ENCODE measurements at regions not wholly inside any gene's neighbourhood (a gene's known extent, or its start where the extent isn't known, plus 50 kb on each side); places are given as distances from the start of the nearest gene placed in this dataset.

DNA sequence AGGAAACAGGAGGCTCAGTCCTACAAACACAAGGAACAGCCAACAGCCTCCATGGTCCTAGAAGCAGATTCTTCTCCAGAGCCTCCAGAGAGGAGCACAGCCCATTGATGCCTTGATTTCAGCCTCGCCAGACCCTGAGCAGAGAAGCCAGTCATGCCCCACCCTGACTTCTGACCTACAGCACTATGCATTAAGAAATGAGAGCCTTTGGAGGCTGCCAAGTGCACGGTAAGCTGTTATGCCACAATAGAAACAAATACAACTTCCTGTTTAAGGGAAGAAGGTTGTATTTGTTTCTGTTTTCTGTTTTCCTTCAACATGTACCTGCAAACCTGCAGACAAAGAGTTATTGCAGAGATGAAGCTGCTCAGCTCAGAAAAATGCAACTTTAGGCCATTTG lies 181.3 kb upstream of the AGAP1 start:
- POLR2A ChIA-PET: no interaction called here
- Mint-ChIP-seq H3K9me3 (ENCODE audit: unreplicated experiment) (no peaks in the 10 kb centered on the region), H3K36me3 (ENCODE audit: insufficient read depth, unreplicated experiment) (no peaks in the 10 kb centered on the region), H3K4me1 (ENCODE audit: low read depth, unreplicated experiment) (no peaks in the 10 kb centered on the region), H3K27me3 (ENCODE audit: insufficient read depth, unreplicated experiment) (no peaks in the 10 kb centered on the region), H3K4me3 (ENCODE audit: unreplicated experiment) (no peak overlapping the region), H3K27ac (ENCODE audit: unreplicated experiment) (no peak overlapping the region)
- Histone ChIP-seq H3K36me3 (ENCODE audit: control insufficient read depth, insufficient read depth, low read length) (no peaks in the 10 kb centered on the region), H3K27me3 (replicated peaks; ENCODE audit: control insufficient read depth, insufficient read depth, low read length) (no peaks in the 10 kb centered on the region), H3K9me3 (no peaks in the 10 kb centered on the region), H3K4me1 (no peaks in the 10 kb centered on the region), H3K4me3 (ENCODE audit: low read depth, low read length) (no peak overlapping the region)
- DNase-seq: no peak
- intact Hi-C loops (cut with micrococcal nuclease; ENCODE audit: unreplicated experiment): no loop called here
- CTCF ChIA-PET: no interaction called here
- no TSS peak for BruUV-seq (replicated peaks)
- TF ChIP-seq CTCF (IDR thresholded peaks at IDR 0.05; ENCODE audit: insufficient read depth in 1 of 2, low read depth in 1 of 2, low read length in 1 of 2, severe bottlenecking in 1 of 2, unreplicated experiment in 1 of 2): no peak

DNA sequence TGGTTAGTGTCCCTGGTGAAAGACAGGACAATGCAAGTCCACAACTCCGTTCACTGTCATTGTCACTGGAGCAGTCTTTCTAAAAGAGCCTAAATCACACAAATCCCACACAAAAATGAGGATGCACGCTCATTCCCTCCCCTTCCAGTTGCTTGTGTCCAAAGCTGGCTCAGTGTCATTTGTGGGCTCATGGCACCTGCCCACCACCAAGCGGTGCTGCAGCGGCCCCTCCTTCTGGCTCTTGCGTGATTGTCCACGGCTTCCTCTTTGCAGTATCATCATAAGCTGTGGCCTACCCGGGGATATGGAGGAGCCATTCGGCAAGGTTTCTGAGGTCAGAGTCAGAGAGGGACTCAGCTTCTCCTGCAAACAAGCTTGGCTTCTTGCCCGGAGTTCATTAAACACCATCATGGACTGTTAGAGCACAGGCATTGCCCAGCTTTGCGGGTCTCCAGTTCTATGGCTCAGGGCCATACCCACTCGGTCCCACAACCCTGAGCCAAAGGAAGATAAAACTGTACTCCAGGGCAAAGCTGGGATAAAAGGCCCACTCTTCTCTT lies 179.4 kb upstream of the AGAP1 start:
- no TSS peak for BruUV-seq (replicated peaks)
- no peak for DNase-seq
- Histone ChIP-seq H3K36me3 (ENCODE audit: control insufficient read depth, insufficient read depth, low read length) (no peaks in the 10 kb centered on the region), H3K9me3 (no peaks in the 10 kb centered on the region), H3K4me1 (no peaks in the 10 kb centered on the region), H3K4me3 (ENCODE audit: low read depth, low read length) (no peak overlapping the region), H3K27me3 (replicated peaks; ENCODE audit: control insufficient read depth, insufficient read depth, low read length) (no peaks in the 10 kb centered on the region)
- ChIA-PET CTCF (no interaction called here), POLR2A (no interaction called here)
- TF ChIP-seq CTCF (IDR thresholded peaks at IDR 0.05; ENCODE audit: insufficient read depth in 1 of 2, low read depth in 1 of 2, low read length in 1 of 2, severe bottlenecking in 1 of 2, unreplicated experiment in 1 of 2): no peak
- Mint-ChIP-seq H3K4me1 (ENCODE audit: low read depth, unreplicated experiment) (no peaks in the 10 kb centered on the region), H3K4me3 (ENCODE audit: unreplicated experiment) (no peak overlapping the region), H3K36me3 (ENCODE audit: insufficient read depth, unreplicated experiment) (no peaks in the 10 kb centered on the region), H3K27me3 (ENCODE audit: insufficient read depth, unreplicated experiment) (no peaks in the 10 kb centered on the region), H3K27ac (ENCODE audit: unreplicated experiment) (no peak overlapping the region), H3K9me3 (ENCODE audit: unreplicated experiment) (no peaks in the 10 kb centered on the region)
- intact Hi-C loops (cut with micrococcal nuclease; ENCODE audit: unreplicated experiment): no loop called here

DNA sequence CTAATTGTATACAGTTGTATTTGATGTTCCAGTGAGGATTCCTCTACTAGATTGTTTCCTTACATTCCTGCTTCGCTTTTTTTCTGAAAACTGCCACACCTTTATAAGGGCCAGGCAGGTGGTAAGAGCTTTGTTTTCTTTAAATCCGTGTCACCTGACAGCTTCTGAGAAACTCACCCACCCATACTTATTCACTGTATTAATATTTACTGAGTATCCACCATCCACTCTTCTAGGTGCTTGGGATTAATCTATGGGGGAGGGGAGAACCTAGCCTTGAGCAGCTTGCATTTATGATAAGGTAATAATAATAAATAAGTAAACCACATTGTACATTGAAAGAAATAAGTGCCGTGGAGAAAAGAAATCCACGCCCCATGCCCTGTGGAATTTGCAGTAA lies 174.7 kb upstream of the AGAP1 start:
- Histone ChIP-seq H3K27me3 (replicated peaks; ENCODE audit: control insufficient read depth, insufficient read depth, low read length) (no peaks in the 10 kb centered on the region), H3K4me1 (no peaks in the 10 kb centered on the region; the same call in 1 of the 2 replicates), H3K36me3 (ENCODE audit: control insufficient read depth, insufficient read depth, low read length) (no peaks in the 10 kb centered on the region), H3K9me3 (no peaks in the 10 kb centered on the region), H3K4me3 (ENCODE audit: low read depth, low read length) (no peak overlapping the region)
- Mint-ChIP-seq H3K4me3 (ENCODE audit: unreplicated experiment) (no peak overlapping the region), H3K9me3 (ENCODE audit: unreplicated experiment) (no peaks in the 10 kb centered on the region), H3K4me1 (ENCODE audit: low read depth, unreplicated experiment) (no peaks in the 10 kb centered on the region), H3K27ac (ENCODE audit: unreplicated experiment) (no peak overlapping the region), H3K27me3 (ENCODE audit: insufficient read depth, unreplicated experiment) (no peaks in the 10 kb centered on the region), H3K36me3 (ENCODE audit: insufficient read depth, unreplicated experiment) (no peaks in the 10 kb centered on the region)
- no peak for DNase-seq
- intact Hi-C loops (cut with micrococcal nuclease; ENCODE audit: unreplicated experiment): no loop called here
- CTCF ChIA-PET: no interaction called here
- no peak for TF ChIP-seq CTCF (IDR thresholded peaks at IDR 0.05; ENCODE audit: insufficient read depth in 1 of 2, low read depth in 1 of 2, low read length in 1 of 2, severe bottlenecking in 1 of 2, unreplicated experiment in 1 of 2)
- POLR2A ChIA-PET: no interaction called here
- no TSS peak for BruUV-seq (replicated peaks)
